Endothelial cell of umbilical vein (primary cell): ENCODE measurements at regions not wholly inside any gene's neighbourhood (a gene's known extent, or its start where the extent isn't known, plus 50 kb on each side); places are given as distances from the start of the nearest gene placed in this dataset.

Experiments
- BruUV-seq: library from RNA; stranded (reverse); fragments of 400-500 nt; replicated peaks from 2 replicates; lab custom pipeline; 2021; lab: Mats Ljungman, UMichigan
- CTCF ChIA-PET: fragments of 300-600, 350-600 bp; sonication (Branson Sonifier 250); formaldehyde crosslinking; loops from one replicate; lab custom pipeline; 2021; ENCODE audit warnings: antibody characterized with exemption, inconsistent platforms; lab: Charles Lee
- POLR2A ChIA-PET: fragments of 300-600, 350-600 bp; sonication (Branson Sonifier 250); formaldehyde crosslinking; loops from one replicate; lab custom pipeline; 2021; ENCODE audit warnings: antibody characterized with exemption, inconsistent platforms; lab: Charles Lee
- DNase-seq: peaks from one replicate; pipeline ENCODE4 v3.0.0-alpha.2; 2011; ENCODE audit warnings: low read depth, low spot score
- FAIRE-seq: peaks from 2 replicates; lab custom pipeline; 2011; peaks lifted over from hg19 to GRCh38; lab: Jason Lieb, UNC
- H2AFZ ChIP-seq: 2 replicates; pipeline ENCODE4 v1.6.0; 2012; ENCODE audit warnings: low read depth, low read length, control low read depth, inconsistent platforms
- H3K27ac ChIP-seq: 2 replicates; pipeline ENCODE4 v1.5.1; 2011; ENCODE audit warnings: low read depth, mild to moderate bottlenecking, control low read depth, low read length, moderate library complexity; ENCODE audit not compliant: insufficient read depth
- H3K27me3 ChIP-seq, 2 experiments: 2 replicates each; pipeline versions ENCODE4 v1.6.0 to v1.6.1; 2011; ENCODE audit warnings: low read length in 2 of 2, mixed read lengths in 1 of 2; ENCODE audit not compliant: control insufficient read depth in 2 of 2, insufficient read depth in 2 of 2
- H3K36me3 ChIP-seq, 2 experiments: 2 replicates in 1 of 2; 3 replicates in 1 of 2; pipeline ENCODE4 v1.5.1; 2011; ENCODE audit warnings: low read length in 2 of 2, mild to moderate bottlenecking in 1 of 2, moderate library complexity in 1 of 2; ENCODE audit not compliant: control insufficient read depth in 2 of 2, insufficient read depth in 2 of 2; ENCODE audit errors: extremely low read depth in 1 of 2
- H3K4me1 ChIP-seq: 3 replicates; pipeline ENCODE4 v1.5.1; 2011; ENCODE audit warnings: mild to moderate bottlenecking, low read length; ENCODE audit not compliant: control insufficient read depth, insufficient read depth; ENCODE audit errors: extremely low read depth
- H3K4me2 ChIP-seq: 2 replicates; pipeline ENCODE4 v1.6.1; 2011; ENCODE audit warnings: low read length, control low read depth, mixed read lengths; ENCODE audit not compliant: insufficient read depth
- H3K4me3 ChIP-seq, 3 experiments: fragments of 200-600 bp in 1 of 3; sonication (generic), shearing (Covaris generic) in 1 of 3; replicated peaks in 1 of 3; 2 replicates each; pipeline ENCODE4 v1.5.1; 2011 to 2016; ENCODE audit warnings: control low read depth in 3 of 3, low read length in 3 of 3, mild to moderate bottlenecking in 2 of 3, inconsistent platforms in 1 of 3, low read depth in 1 of 3, moderate library complexity in 1 of 3; ENCODE audit not compliant: insufficient read depth in 1 of 3
- H3K79me2 ChIP-seq: 2 replicates; pipeline ENCODE4 v1.6.0; 2012; ENCODE audit warnings: low read length, inconsistent platforms; ENCODE audit not compliant: control insufficient read depth, insufficient read depth
- H3K9ac ChIP-seq: replicated peaks from 2 replicates; pipeline ENCODE3; 2011; ENCODE audit warnings: low read length, control low read depth; ENCODE audit not compliant: insufficient read depth; ENCODE audit errors: extremely low read depth
- H3K9me1 ChIP-seq: replicated peaks from 3 replicates; pipeline ENCODE4 v1.6.0; 2011; ENCODE audit warnings: mild to moderate bottlenecking, low read length; ENCODE audit not compliant: control insufficient read depth, insufficient read depth; ENCODE audit errors: extremely low read depth
- H3K9me3 ChIP-seq: replicated peaks from 2 replicates; pipeline ENCODE4 v1.5.1; 2012; ENCODE audit warnings: low read length, inconsistent platforms; ENCODE audit not compliant: control insufficient read depth, insufficient read depth
- H4K20me1 ChIP-seq: replicated peaks from 2 replicates; pipeline ENCODE3; 2011; ENCODE audit warnings: mild to moderate bottlenecking, low read length; ENCODE audit not compliant: control insufficient read depth, insufficient read depth; ENCODE audit errors: extremely low read depth
- CTCF ChIP-seq, 2 donors: IDR thresholded peaks; 1 replicate in 1 of 2; 2 replicates in 1 of 2; pipeline ENCODE4 v1.5.1; 2011; ENCODE audit warnings: low read length in 2 of 2, mild to moderate bottlenecking in 2 of 2, moderate library complexity in 2 of 2, control low read depth in 1 of 2, inconsistent platforms in 1 of 2, low read depth in 1 of 2; ENCODE audit not compliant: insufficient read depth in 1 of 2; ENCODE audit errors: extremely low read depth in 1 of 2
- EZH2 ChIP-seq: IDR thresholded peaks from 2 replicates; pipeline ENCODE4 v1.6.1; 2012; ENCODE audit warnings: borderline replicate concordance, low read depth, mild to moderate bottlenecking, moderate library complexity, low read length, inconsistent platforms; ENCODE audit not compliant: severe bottlenecking
- FOS ChIP-seq: IDR thresholded peaks from 2 replicates; pipeline ENCODE4 v1.6.1; 2011; ENCODE audit warnings: mild to moderate bottlenecking, low read length, moderate library complexity, borderline replicate concordance; ENCODE audit not compliant: insufficient read depth
- GATA2 ChIP-seq: IDR thresholded peaks from 2 replicates; pipeline ENCODE4 v1.7.0; 2011; ENCODE audit warnings: low read depth, mild to moderate bottlenecking, moderate library complexity, mixed read lengths, low read length; ENCODE audit not compliant: insufficient read length, insufficient read depth
- JUN ChIP-seq: IDR thresholded peaks from 2 replicates; pipeline ENCODE4 v1.6.1; 2011; ENCODE audit warnings: borderline replicate concordance, low read depth; ENCODE audit not compliant: insufficient read length, insufficient read depth
- MYC ChIP-seq: IDR thresholded peaks from one replicate; pipeline ENCODE4 v1.6.1; 2011; ENCODE audit warnings: mild to moderate bottlenecking, low read depth, low read length
- POLR2A ChIP-seq: IDR thresholded peaks from 2 replicates; pipeline ENCODE4 v1.6.1; 2012; ENCODE audit warnings: low read depth, mild to moderate bottlenecking, control low read depth, low read length
- POLR2AphosphoS5 ChIP-seq: IDR thresholded peaks from 2 replicates; pipeline ENCODE4 v1.6.1; 2012; ENCODE audit warnings: low read depth, mild to moderate bottlenecking, control low read depth, low read length, moderate library complexity; ENCODE audit not compliant: insufficient read depth
- dilution Hi-C: fragments of 300-500 bp; cut with MboI; formaldehyde crosslinking; loops from one replicate; pipeline ENCODE4 v1.15.0; 2019; ENCODE audit warnings: low sequenced_read_pairs; ENCODE audit not compliant: extremely low pct_ligation_motif_present
- intact Hi-C: fragments of 100-400 bp; cut with micrococcal nuclease; formaldehyde crosslinking; loops from one replicate; pipeline ENCODE4 v1.10.0; 2022
- TF ChIP-seq, protein P1 (sequence below): IDR thresholded peaks from 2 replicates; pipeline ENCODE4 v1.6.1; 2011; ENCODE audit not compliant: insufficient read depth, insufficient read length

GRCh38 chr13:44031555-44031954 lies 151.9 kb downstream of the LACC1 start:
- Histone ChIP-seq H3K4me3 (no peak overlapping the region), H3K9me3 (no peaks in the 10 kb centered on the region), H3K4me1 (no peaks in the 10 kb centered on the region), H4K20me1 (no peaks in the 10 kb centered on the region), H3K9me1 (no peaks in the 10 kb centered on the region), H3K4me2 (no peak overlapping the region), H2AFZ (no peak overlapping the region), H3K27ac (no peak overlapping the region), H3K36me3 (no peaks in the 10 kb centered on the region), H3K9ac (no peak overlapping the region), H3K79me2 (no peaks in the 10 kb centered on the region), H3K27me3 (peaks cover 5 to 10% of the 10 kb centered on the region in 2 experiments)
- ChIA-PET CTCF (no interaction called here), POLR2A (no interaction called here)
- no TSS peak for BruUV-seq
- dilution Hi-C loops, result no loop called here
- TF ChIP-seq POLR2A, result no peak
- no peak for TF ChIP-seq GATA2
- TF ChIP-seq, protein P1, sequence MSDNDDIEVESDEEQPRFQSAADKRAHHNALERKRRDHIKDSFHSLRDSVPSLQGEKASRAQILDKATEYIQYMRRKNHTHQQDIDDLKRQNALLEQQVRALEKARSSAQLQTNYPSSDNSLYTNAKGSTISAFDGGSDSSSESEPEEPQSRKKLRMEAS, result no peak
- TF ChIP-seq FOS, result no peak
- TF ChIP-seq MYC, result no peak
- TF ChIP-seq CTCF (IDR thresholded peaks at IDR 0.05; ENCODE audit: extremely low read depth in 1 of 2, insufficient read depth in 1 of 2, low read depth in 1 of 2, low read length in 2 of 2), result no peak
- TF ChIP-seq JUN, result no peak
- no peak for TF ChIP-seq EZH2
- no peak for TF ChIP-seq POLR2AphosphoS5
- intact Hi-C loops, result no loop called here
- DNase-seq (no peak), FAIRE-seq (no peak)
